GM18909 (cell line): ENCODE measurements at regions not wholly inside any gene's neighbourhood (a gene's known extent, or its start where the extent isn't known, plus 50 kb on each side); places are given as distances from the start of the nearest gene placed in this dataset.
"Not testable (repeated sequence)": the region's sequence is repeated elsewhere in the genome, so short reads cannot be mapped to it uniquely, and the experiment has no call there.

Experiments
- ATAC-seq: cut with Tn5 transposase; IDR thresholded peaks from one replicate; pipeline ENCODE4 v1.9.1; 2021; ENCODE audit warnings: mild to moderate bottlenecking; ENCODE audit not compliant: unreplicated experiment, poor library complexity

GRCh38 chr6:56904068-56904467, 50.8 kb upstream of the BEND6 start:
- no peak for ATAC-seq

GRCh38 chr6:56902641-56903464, 52.1 kb upstream of the BEND6 start:
- ATAC-seq: no peak

GRCh38 chr6:56900784-56901183, 54.1 kb upstream of the BEND6 start:
- ATAC-seq: no peak

GRCh38 chr6:56899753-56900152, 55.2 kb upstream of the BEND6 start:
- no peak for ATAC-seq

GRCh38 chr6:56899311-56899710, 55.6 kb upstream of the BEND6 start:
- no peak for ATAC-seq

- no peak for ATAC-seq
These were observed 56.9 kb upstream of the BEND6 start for GRCh38 chr6:56897789-56898529.

GRCh38 chr6:56891754-56892153, 63.2 kb upstream of the BEND6 start:
- ATAC-seq: no peak

- peak; percentile 98 for ATAC-seq
These were observed 64.1 kb upstream of the BEND6 start for GRCh38 chr6:56890683-56891429.

- no peak for ATAC-seq
These were observed 64.8 kb upstream of the BEND6 start for GRCh38 chr6:56890066-56890465.

GRCh38 chr6:56889492-56889891, 65.4 kb upstream of the BEND6 start:
- ATAC-seq: no peak

GRCh38 chr6:56888687-56889086, 66.2 kb upstream of the BEND6 start:
- no peak for ATAC-seq

- ATAC-seq: no peak
These were observed 67.8 kb upstream of the BEND6 start for GRCh38 chr6:56887086-56887485.

GRCh38 chr6:56877922-56878321, 77.0 kb upstream of the BEND6 start:
- ATAC-seq: no peak

GRCh38 chr6:56875961-56876360, 78.9 kb upstream of the BEND6 start:
- no peak for ATAC-seq

- no peak for ATAC-seq
These were observed 79.4 kb upstream of the BEND6 start for GRCh38 chr6:56875523-56875922.

GRCh38 chr6:56874328-56874727, 80.6 kb upstream of the BEND6 start:
- ATAC-seq: no peak

- not testable (repeated sequence) for ATAC-seq
These were observed 84.9 kb upstream of the BEND6 start for GRCh38 chr6:56870053-56870452.

GRCh38 chr6:56869346-56869745, 85.6 kb upstream of the BEND6 start:
- no peak for ATAC-seq

- ATAC-seq: no peak
These were observed 86.2 kb upstream of the BEND6 start for GRCh38 chr6:56868687-56869086.

GRCh38 chr6:56866917-56867522, 87.9 kb upstream of the BEND6 start:
- no peak for ATAC-seq
